IMR-90 (cell line): ENCODE measurements at regions not wholly inside any gene's neighbourhood (a gene's known extent, or its start where the extent isn't known, plus 50 kb on each side); places are given as distances from the start of the nearest gene placed in this dataset.

Source experiments
- ATAC-seq: fragments of 200-7000 bp; cut with Tn5 transposase; 2 replicates; pipeline ENCODE4 v1.9.1; 2020; ENCODE audit warnings: low read depth, mild to moderate bottlenecking, moderate library complexity
- BruUV-seq: library from RNA; stranded (reverse); fragments of 400-500 nt; replicated peaks from 2 replicates; lab custom pipeline; 2021; lab: Mats Ljungman, UMichigan
- CTCF ChIA-PET: fragments of 300-600 bp; formaldehyde crosslinking; extraction: SDS; loops from one replicate; lab custom pipeline; 2021; ENCODE audit warnings: antibody characterized with exemption; lab: Yijun Ruan, JAX
- POLR2A ChIA-PET: fragments of 300-600 bp; sonication (Branson Sonifier 250); formaldehyde crosslinking; loops from one replicate; lab custom pipeline; 2022; ENCODE audit warnings: antibody characterized with exemption; ENCODE audit not compliant: unreplicated experiment; lab: Charles Lee
- DNase-seq: peaks from one replicate; pipeline ENCODE4 v3.0.0; 2013
- H2AFZ ChIP-seq: replicated peaks from 2 replicates; pipeline ENCODE3; 2013; ENCODE audit warnings: low read length, mild to moderate bottlenecking; ENCODE audit not compliant: poor library complexity
- H2AK5ac ChIP-seq: 2 replicates; pipeline ENCODE4 v1.6.1; 2013; ENCODE audit warnings: low read depth, low read length, inconsistent platforms
- H2AK9ac ChIP-seq: replicated peaks from 2 replicates; pipeline ENCODE3; 2013; ENCODE audit warnings: mild to moderate bottlenecking, low read depth, low read length, moderate library complexity; ENCODE audit not compliant: poor library complexity
- H2BK120ac ChIP-seq: 2 replicates; pipeline ENCODE4 v1.6.1; 2013; ENCODE audit warnings: low read depth, low read length, inconsistent platforms
- H2BK15ac ChIP-seq: 3 replicates; pipeline ENCODE4 v1.6.1; 2013; ENCODE audit warnings: low read depth, low read length, inconsistent platforms
- H2BK20ac ChIP-seq: 2 replicates; pipeline ENCODE4 v1.6.1; 2013; ENCODE audit warnings: low read depth, mild to moderate bottlenecking, inconsistent platforms, low read length, moderate library complexity
- H2BK5ac ChIP-seq: 2 replicates; pipeline ENCODE4 v1.6.1; 2013; ENCODE audit warnings: mild to moderate bottlenecking, low read depth, low read length, inconsistent platforms; ENCODE audit not compliant: poor library complexity, severe bottlenecking
- H3K14ac ChIP-seq: replicated peaks from 2 replicates; pipeline ENCODE4 v1.6.1; 2013; ENCODE audit warnings: low read depth, low read length, inconsistent platforms
- H3K18ac ChIP-seq: 2 replicates; pipeline ENCODE4 v1.6.1; 2013; ENCODE audit warnings: low read depth, low read length, control low read depth
- H3K23ac ChIP-seq: 2 replicates; pipeline ENCODE4 v1.6.1; 2013; ENCODE audit warnings: low read depth, low read length, inconsistent platforms
- H3K27ac ChIP-seq: 2 replicates; pipeline ENCODE4 v1.5.1; 2013; ENCODE audit warnings: mild to moderate bottlenecking, control low read depth, low read length; ENCODE audit not compliant: insufficient read depth
- H3K27me3 ChIP-seq: 2 replicates; pipeline ENCODE4 v1.6.1; 2013; ENCODE audit warnings: low read length; ENCODE audit not compliant: control insufficient read depth, insufficient read depth
- H3K36me3 ChIP-seq: 2 replicates; pipeline ENCODE4 v1.6.1; 2013; ENCODE audit warnings: low read length, mixed read lengths; ENCODE audit not compliant: control insufficient read depth, insufficient read depth
- H3K4ac ChIP-seq: 2 replicates; pipeline ENCODE4 v1.6.1; 2013; ENCODE audit warnings: low read depth, low read length, inconsistent platforms
- H3K4me1 ChIP-seq: 2 replicates; pipeline ENCODE4 v1.6.1; 2013; ENCODE audit warnings: low read length, mixed read lengths; ENCODE audit not compliant: control insufficient read depth, insufficient read depth
- H3K4me2 ChIP-seq: 2 replicates; pipeline ENCODE4 v1.6.1; 2013; ENCODE audit warnings: low read depth, mild to moderate bottlenecking, control low read depth, low read length, moderate library complexity
- H3K4me3 ChIP-seq: 2 replicates; pipeline ENCODE4 v1.5.1; 2013; ENCODE audit warnings: low read depth, mild to moderate bottlenecking, control low read depth, low read length, moderate library complexity; ENCODE audit not compliant: insufficient read depth
- H3K56ac ChIP-seq: 2 replicates; pipeline ENCODE4 v1.6.1; 2013; ENCODE audit warnings: low read length, inconsistent platforms; ENCODE audit not compliant: insufficient read depth; ENCODE audit errors: extremely low read depth
- H3K79me1 ChIP-seq, 2 experiments: 2 replicates each; pipeline ENCODE4 v1.6.1; 2013; ENCODE audit warnings: low read length in 2 of 2, inconsistent platforms in 1 of 2, low read depth in 1 of 2
- H3K9ac ChIP-seq: 2 replicates; pipeline ENCODE4 v1.6.1; 2013; ENCODE audit warnings: low read depth, low read length, control low read depth
- H3K9me1 ChIP-seq: 2 replicates; pipeline ENCODE4 v1.6.1; 2013; ENCODE audit warnings: low read length, inconsistent platforms; ENCODE audit not compliant: insufficient read depth
- H3K9me3 ChIP-seq: 2 replicates; pipeline ENCODE4 v1.6.1; 2013; ENCODE audit warnings: low read length; ENCODE audit not compliant: control insufficient read depth, insufficient read depth
- H4K20me1 ChIP-seq: 2 replicates; pipeline ENCODE4 v1.6.1; 2013; ENCODE audit warnings: low read length, inconsistent platforms; ENCODE audit not compliant: insufficient read depth
- H4K5ac ChIP-seq: 2 replicates; pipeline ENCODE4 v1.6.1; 2013; ENCODE audit warnings: mild to moderate bottlenecking, low read depth, low read length, control low read depth
- H4K8ac ChIP-seq, 2 experiments: 2 replicates each; pipeline ENCODE4 v1.6.1; 2013; ENCODE audit warnings: low read depth in 2 of 2, low read length in 2 of 2, control low read depth in 1 of 2, inconsistent platforms in 1 of 2
- H4K91ac ChIP-seq: 2 replicates; pipeline ENCODE4 v1.6.1; 2013; ENCODE audit warnings: low read depth, low read length, inconsistent platforms; ENCODE audit not compliant: insufficient read depth
- BHLHE40 ChIP-seq: fragments of 150-350 bp; IDR thresholded peaks from 2 replicates; pipeline ENCODE4 v1.6.1; 2016; ENCODE audit warnings: mild to moderate bottlenecking, low read depth, low read length
- CEBPB ChIP-seq: IDR thresholded peaks from 2 replicates; pipeline ENCODE4 v1.6.1; 2012; ENCODE audit warnings: low read depth, low read length, improper control_type of control experiment
- CHD1 ChIP-seq: IDR thresholded peaks from 2 replicates; pipeline ENCODE4 v1.6.1; 2012; ENCODE audit warnings: low read depth, low read length, improper control_type of control experiment
- ELK1 ChIP-seq: fragments of 150-350 bp; IDR thresholded peaks from 2 replicates; pipeline ENCODE4 v1.6.1; 2016; ENCODE audit warnings: low read depth, mild to moderate bottlenecking, low read length, moderate library complexity, borderline replicate concordance
- FOS ChIP-seq: fragments of 150-350 bp; IDR thresholded peaks from 2 replicates; pipeline ENCODE4 v1.6.1; 2016; ENCODE audit warnings: low read depth, low read length
- MAFK ChIP-seq: IDR thresholded peaks from 2 replicates; pipeline ENCODE4 v1.6.1; 2012; ENCODE audit warnings: low read depth, low read length, improper control_type of control experiment
- MAZ ChIP-seq: IDR thresholded peaks from 2 replicates; pipeline ENCODE4 v1.6.1; 2012; ENCODE audit warnings: low read depth, mild to moderate bottlenecking, low read length, improper control_type of control experiment, moderate library complexity, borderline replicate concordance
- MXI1 ChIP-seq: IDR thresholded peaks from 2 replicates; pipeline ENCODE4 v1.6.1; 2012; ENCODE audit warnings: low read depth, mild to moderate bottlenecking, low read length, moderate library complexity, borderline replicate concordance
- NFE2L2 ChIP-seq: fragments of 150-350 bp; IDR thresholded peaks from 2 replicates; pipeline ENCODE4 v1.6.1; 2016; ENCODE audit warnings: low read depth, mild to moderate bottlenecking, low read length
- POLR2A ChIP-seq: IDR thresholded peaks from 2 replicates; pipeline ENCODE4 v1.6.1; 2012; ENCODE audit warnings: mild to moderate bottlenecking, low read depth, low read length
- RAD21 ChIP-seq: IDR thresholded peaks from 2 replicates; pipeline ENCODE4 v1.6.1; 2012; ENCODE audit warnings: low read length, improper control_type of control experiment
- RCOR1 ChIP-seq: IDR thresholded peaks from 2 replicates; pipeline ENCODE4 v1.6.1; 2012; ENCODE audit warnings: mild to moderate bottlenecking, low read length, improper control_type of control experiment; ENCODE audit not compliant: insufficient replicate concordance
- RFX5 ChIP-seq: IDR thresholded peaks from 2 replicates; pipeline ENCODE4 v1.8.0; 2012; ENCODE audit warnings: low read depth, mild to moderate bottlenecking, low read length, moderate library complexity
- SMC3 ChIP-seq: fragments of 150-350 bp; IDR thresholded peaks from 2 replicates; pipeline ENCODE4 v1.6.1; 2016; ENCODE audit warnings: low read depth, mild to moderate bottlenecking, antibody characterized with exemption, low read length, moderate library complexity
- WGBS, 2 experiments: methylation state at CpG; one replicate each; pipeline versions ENCODE4 v1.1.5 to v1.1.7; 2013; ENCODE audit warnings: missing lambda C conversion rate in 2 of 2; ENCODE audit not compliant: insufficient read length in 1 of 2; ENCODE audit errors: extremely low coverage in 2 of 2; 5-methylcytosine and 5-hydroxymethylcytosine counted together
- dilution Hi-C: fragments of 300-500 bp; cut with HindIII; formaldehyde crosslinking; loops from one replicate; pipeline ENCODE4 v1.14.3; 2018; ENCODE audit warnings: low sequenced_read_pairs; ENCODE audit not compliant: unreplicated experiment
- in situ Hi-C: fragments of 300-500 bp; cut with MboI; formaldehyde crosslinking; loops from 3 replicates; pipeline ENCODE4 v1.14.3; 2019; ENCODE audit warnings: low sequenced_read_pairs, inconsistent platforms, mixed read lengths
- intact Hi-C: fragments of 100-400 bp; cut with micrococcal nuclease; formaldehyde crosslinking; loops from 2 replicates; pipeline ENCODE4 v1.10.0; 2022
- TF ChIP-seq, protein P1 (sequence below): conservative IDR thresholded peaks from 2 replicates; pipeline ENCODE4 v1.5.1; 2012; ENCODE audit warnings: mild to moderate bottlenecking, low read depth, low read length, improper control_type of control experiment
- TF ChIP-seq, protein P2 (sequence below): fragments of 150-350 bp; IDR thresholded peaks from 2 replicates; pipeline ENCODE4 v1.6.1; 2017; ENCODE audit warnings: mild to moderate bottlenecking, antibody characterized with exemption, low read length, low read depth

GRCh38 chr1:104476126-104476525, 726.4 kb downstream of the AMY1C start:
- no peak overlapping the region for H3K9ac ChIP-seq
- no peak overlapping the region for H3K18ac ChIP-seq
- no peak overlapping the region for H2BK15ac ChIP-seq
- H3K23ac ChIP-seq: no peak overlapping the region
- no peak overlapping the region for H4K8ac ChIP-seq
- peaks cover 9% of the 10 kb centered on the region for H3K9me3 ChIP-seq
- no peak overlapping the region for H3K4ac ChIP-seq
- intact Hi-C loops (no loop called here), in situ Hi-C loops (no loop called here), dilution Hi-C loops (no loop called here)
- H2BK5ac ChIP-seq: no peak overlapping the region
- no peak overlapping the region for H4K5ac ChIP-seq
- no peak overlapping the region for H3K56ac ChIP-seq
- no peak overlapping the region for H2AFZ ChIP-seq
- no peak overlapping the region for H3K4me3 ChIP-seq
- no peak overlapping the region for H2AK5ac ChIP-seq
- no peak overlapping the region for H2BK20ac ChIP-seq
- H4K91ac ChIP-seq: no peak overlapping the region
- H3K9me1 ChIP-seq: no peaks in the 10 kb centered on the region
- H3K4me2 ChIP-seq: no peak overlapping the region
- no peak overlapping the region for H2BK120ac ChIP-seq
- CTCF ChIA-PET: no interaction called here
- H3K14ac ChIP-seq: no peak overlapping the region
- ATAC-seq (no peak), DNase-seq (no peak)
- WGBS, 2 experiments: no CpG with 5 or more reads among the region's 2 CpGs
- H3K79me1 ChIP-seq: no peaks in the 10 kb centered on the region
- POLR2A ChIA-PET: no interaction called here
- BruUV-seq: no TSS peak
- H3K4me1 ChIP-seq: no peaks in the 10 kb centered on the region
- no peaks in the 10 kb centered on the region for H3K36me3 ChIP-seq
- H3K27ac ChIP-seq: no peak overlapping the region
- H2AK9ac ChIP-seq: no peak overlapping the region
- no peaks in the 10 kb centered on the region for H4K20me1 ChIP-seq
- no peak for TF ChIP-seq CHD1
- TF ChIP-seq, protein P1, sequence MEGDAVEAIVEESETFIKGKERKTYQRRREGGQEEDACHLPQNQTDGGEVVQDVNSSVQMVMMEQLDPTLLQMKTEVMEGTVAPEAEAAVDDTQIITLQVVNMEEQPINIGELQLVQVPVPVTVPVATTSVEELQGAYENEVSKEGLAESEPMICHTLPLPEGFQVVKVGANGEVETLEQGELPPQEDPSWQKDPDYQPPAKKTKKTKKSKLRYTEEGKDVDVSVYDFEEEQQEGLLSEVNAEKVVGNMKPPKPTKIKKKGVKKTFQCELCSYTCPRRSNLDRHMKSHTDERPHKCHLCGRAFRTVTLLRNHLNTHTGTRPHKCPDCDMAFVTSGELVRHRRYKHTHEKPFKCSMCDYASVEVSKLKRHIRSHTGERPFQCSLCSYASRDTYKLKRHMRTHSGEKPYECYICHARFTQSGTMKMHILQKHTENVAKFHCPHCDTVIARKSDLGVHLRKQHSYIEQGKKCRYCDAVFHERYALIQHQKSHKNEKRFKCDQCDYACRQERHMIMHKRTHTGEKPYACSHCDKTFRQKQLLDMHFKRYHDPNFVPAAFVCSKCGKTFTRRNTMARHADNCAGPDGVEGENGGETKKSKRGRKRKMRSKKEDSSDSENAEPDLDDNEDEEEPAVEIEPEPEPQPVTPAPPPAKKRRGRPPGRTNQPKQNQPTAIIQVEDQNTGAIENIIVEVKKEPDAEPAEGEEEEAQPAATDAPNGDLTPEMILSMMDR: no peak
- TF ChIP-seq ELK1: no peak
- no peak for TF ChIP-seq FOS
- no peak for TF ChIP-seq SMC3
- TF ChIP-seq CEBPB: no peak
- no peak for TF ChIP-seq POLR2A
- TF ChIP-seq, protein P2, sequence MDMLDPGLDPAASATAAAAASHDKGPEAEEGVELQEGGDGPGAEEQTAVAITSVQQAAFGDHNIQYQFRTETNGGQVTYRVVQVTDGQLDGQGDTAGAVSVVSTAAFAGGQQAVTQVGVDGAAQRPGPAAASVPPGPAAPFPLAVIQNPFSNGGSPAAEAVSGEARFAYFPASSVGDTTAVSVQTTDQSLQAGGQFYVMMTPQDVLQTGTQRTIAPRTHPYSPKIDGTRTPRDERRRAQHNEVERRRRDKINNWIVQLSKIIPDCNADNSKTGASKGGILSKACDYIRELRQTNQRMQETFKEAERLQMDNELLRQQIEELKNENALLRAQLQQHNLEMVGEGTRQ: no peak
- no peak for TF ChIP-seq MAZ
- TF ChIP-seq MXI1: no peak
- TF ChIP-seq RFX5: no peak
- no peak for TF ChIP-seq RCOR1
- no peak for TF ChIP-seq RAD21
- TF ChIP-seq MAFK: no peak
- TF ChIP-seq NFE2L2: no peak
- no peak for TF ChIP-seq BHLHE40
- H3K27me3 ChIP-seq: no peaks in the 10 kb centered on the region
